ENCODE measurements at regions not wholly inside any gene's neighbourhood (a gene's known extent, or its start where the extent isn't known, plus 50 kb on each side); places are given as distances from the start of the nearest gene placed in this dataset.

DNA sequence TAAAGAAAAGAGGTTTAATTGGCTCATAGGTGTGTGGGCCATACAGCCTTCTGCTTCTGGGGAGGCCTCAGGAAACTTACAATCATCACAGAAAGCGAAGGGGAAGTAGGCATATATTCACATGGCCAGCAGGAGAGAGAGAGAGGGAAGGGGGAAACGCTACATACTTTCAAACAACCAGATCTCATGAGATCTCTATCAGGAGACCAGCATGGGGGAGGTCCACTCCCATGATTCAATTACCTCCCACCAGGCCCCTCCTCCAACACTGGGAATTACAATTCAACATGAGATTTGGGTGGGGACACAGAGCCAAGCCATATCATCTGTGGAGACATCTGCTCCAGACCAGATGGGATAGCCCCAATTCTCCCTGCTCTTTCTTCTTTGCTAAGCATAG lies 866.0 kb downstream of the BRD1 start:
- H3K27ac Mint-ChIP-seq, result no peak overlapping the region
- TF ChIP-seq CTCF (IDR thresholded peaks at IDR 0.05), result no peak
- H3K4me3 Mint-ChIP-seq, result no peak overlapping the region
- no peak for DNase-seq
- H3K36me3 Mint-ChIP-seq (ENCODE audit: low read depth), result peaks cover 4% of the 10 kb centered on the region; the same call in 1 of the 2 replicates
- H3K9me3 Mint-ChIP-seq, result peaks cover 74% of the 10 kb centered on the region
- no peaks in the 10 kb centered on the region for H3K27me3 Mint-ChIP-seq (ENCODE audit: insufficient read depth)
- H3K4me1 Mint-ChIP-seq (ENCODE audit: low read depth), result no peaks in the 10 kb centered on the region

DNA sequence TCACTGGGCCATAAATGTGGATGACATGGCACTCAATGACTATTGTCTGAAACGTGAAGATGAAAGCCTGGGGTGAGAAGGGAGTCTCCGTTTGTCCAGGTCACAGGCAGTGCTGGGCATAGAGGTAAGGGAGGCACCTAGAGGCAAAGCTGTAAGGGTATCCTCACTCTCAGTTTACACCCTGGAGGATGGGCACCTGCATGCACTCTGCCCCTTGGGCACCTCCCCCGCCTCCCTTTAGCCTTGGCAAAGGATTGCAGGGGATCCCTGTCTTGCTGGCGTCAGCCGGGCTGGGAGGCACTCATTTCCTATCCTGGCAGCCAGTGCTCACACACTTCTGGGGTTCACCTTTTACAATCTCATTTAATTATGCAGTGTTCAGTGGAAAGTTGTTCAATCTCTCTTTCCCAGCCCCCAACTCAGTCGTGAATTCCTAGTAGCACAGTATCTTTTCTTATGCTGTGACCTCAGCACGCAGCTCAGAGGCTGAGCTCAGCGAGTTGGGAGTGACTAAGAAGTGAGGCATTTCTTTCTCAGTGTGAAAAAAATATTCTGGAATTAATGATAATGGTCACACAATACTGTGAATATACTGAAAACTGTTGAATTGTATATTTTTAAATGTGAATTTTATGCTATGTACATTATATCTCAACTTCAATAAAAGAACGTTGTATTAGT lies 866.6 kb downstream of the BRD1 start:
- Mint-ChIP-seq H3K27ac (no peak overlapping the region), H3K4me3 (no peak overlapping the region), H3K36me3 (ENCODE audit: low read depth) (peaks cover 10% of the 10 kb centered on the region; the same call in 1 of the 2 replicates), H3K4me1 (ENCODE audit: low read depth) (no peaks in the 10 kb centered on the region), H3K9me3 (peaks cover 79% of the 10 kb centered on the region), H3K27me3 (ENCODE audit: insufficient read depth) (no peaks in the 10 kb centered on the region)
- no peak for TF ChIP-seq CTCF (IDR thresholded peaks at IDR 0.05)
- no peak for DNase-seq

GRCh38 chr22:48960576-48960975 lies 867.1 kb downstream of the BRD1 start:
- H3K27me3 Mint-ChIP-seq (ENCODE audit: insufficient read depth), result no peaks in the 10 kb centered on the region
- no peak for TF ChIP-seq CTCF (IDR thresholded peaks at IDR 0.05)
- peaks cover 82% of the 10 kb centered on the region for H3K9me3 Mint-ChIP-seq
- no peak overlapping the region for H3K4me3 Mint-ChIP-seq
- H3K4me1 Mint-ChIP-seq (ENCODE audit: low read depth), result no peaks in the 10 kb centered on the region
- no peak for DNase-seq
- H3K36me3 Mint-ChIP-seq (ENCODE audit: low read depth), result peaks cover 12% of the 10 kb centered on the region; the same call in 1 of the 2 replicates
- no peak overlapping the region for H3K27ac Mint-ChIP-seq

DNA sequence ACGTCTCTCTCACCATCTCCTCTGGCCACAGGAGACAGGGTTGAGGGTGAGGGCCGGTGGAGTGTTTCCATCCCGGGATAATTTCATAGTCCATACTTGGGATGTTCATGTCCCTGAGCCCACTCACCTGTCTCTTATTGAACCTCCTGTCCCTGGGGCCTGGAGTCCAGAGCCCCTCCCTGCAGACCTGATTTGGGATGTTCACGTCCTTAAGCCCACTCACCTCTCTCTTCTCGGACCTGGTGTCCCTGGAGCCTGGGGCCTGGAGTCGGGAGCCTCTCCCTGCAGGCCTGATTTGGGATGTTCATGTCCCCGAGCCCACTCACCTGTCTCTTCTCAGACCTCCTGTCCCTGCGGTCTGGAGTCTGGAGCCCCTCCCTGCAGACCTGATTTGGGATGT lies 868.2 kb downstream of the BRD1 start:
- Mint-ChIP-seq H3K9me3 (peaks cover 81% of the 10 kb centered on the region), H3K36me3 (ENCODE audit: low read depth) (peaks cover 12% of the 10 kb centered on the region; the same call in 1 of the 2 replicates)

DNA sequence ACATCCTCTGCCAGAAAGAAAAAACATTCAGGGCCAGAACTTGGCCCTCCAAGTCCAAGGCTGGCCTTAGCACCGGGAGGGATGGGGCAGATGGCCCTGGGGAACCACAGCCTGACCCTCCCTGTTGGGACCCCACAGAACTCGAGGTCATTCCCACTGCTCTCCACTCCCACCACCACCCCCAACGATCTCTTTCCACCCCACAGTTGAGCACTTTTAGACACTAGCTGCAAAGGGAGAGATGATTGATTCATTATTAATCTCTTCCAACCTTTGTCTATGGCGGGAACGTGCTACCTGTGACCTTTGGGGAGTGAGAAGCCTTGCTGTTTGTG lies 869.7 kb downstream of the BRD1 start:
- Mint-ChIP-seq H3K4me1 (ENCODE audit: low read depth) (no peaks in the 10 kb centered on the region), H3K9me3 (peaks cover 75% of the 10 kb centered on the region), H3K27me3 (ENCODE audit: insufficient read depth) (no peaks in the 10 kb centered on the region), H3K36me3 (ENCODE audit: low read depth) (peaks cover 19% of the 10 kb centered on the region; the same call in 1 of the 2 replicates), H3K4me3 (no peak overlapping the region), H3K27ac (no peak overlapping the region)
- DNase-seq, result no peak
- no peak for TF ChIP-seq CTCF (IDR thresholded peaks at IDR 0.05)

More for the DNA sequence above, 868.2 kb downstream of the BRD1 start:
- no peak for TF ChIP-seq CTCF (IDR thresholded peaks at IDR 0.05)
- no peaks in the 10 kb centered on the region for H3K27me3 Mint-ChIP-seq (ENCODE audit: insufficient read depth)
- no peaks in the 10 kb centered on the region for H3K4me1 Mint-ChIP-seq (ENCODE audit: low read depth)
- no peak for DNase-seq
- H3K4me3 Mint-ChIP-seq, result no peak overlapping the region
- no peak overlapping the region for H3K27ac Mint-ChIP-seq
